Stimulated activated CD4-positive, alpha-beta T cell treated with anti-CD3 and anti-CD28 coated beads, Interleukin-12 subunit alpha, Interleukin-12 subunit beta, amount 100 ng/mL, for 48 hours (primary cell): ENCODE measurements at regions not wholly inside any gene's neighbourhood (a gene's known extent, or its start where the extent isn't known, plus 50 kb on each side); places are given as distances from the start of the nearest gene placed in this dataset.
A peak's percentile ranks its signal among the peaks of the same experiment; 100 is the strongest.

ENCODE experiments used
- DNase-seq, 3 donors: peaks; one replicate each; pipeline ENCODE4 v3.0.0-alpha.2; 2020; ENCODE audit warnings: low read depth in 2 of 3, low spot score in 1 of 3

- no peak for DNase-seq
These were observed 605.7 kb downstream of the FGF9 start for GRCh38 chr13:22276616-22277015.

GRCh38 chr13:22278336-22278929 is 607.6 kb downstream of the FGF9 start:
- DNase-seq: peak; percentile 27 to 62 (median 49)

DNA sequence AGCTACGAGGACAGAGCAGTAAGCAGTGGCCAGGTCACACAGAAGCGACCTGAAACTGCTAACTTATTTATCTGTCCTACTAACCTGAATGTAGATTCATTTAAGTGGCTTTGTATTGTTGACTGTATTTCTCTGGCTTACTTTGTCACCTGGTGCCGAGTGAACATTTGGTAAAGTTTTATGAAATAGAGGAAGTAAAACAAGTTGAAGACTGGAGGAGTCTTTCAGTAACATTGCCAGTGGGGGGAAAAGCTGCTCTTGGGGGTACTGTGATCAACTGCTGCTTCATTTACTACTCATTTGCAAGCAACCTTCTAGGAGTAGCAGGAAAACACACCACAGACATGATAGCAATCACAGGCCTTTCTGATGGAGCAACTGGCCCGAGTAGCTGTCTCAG is 615.0 kb downstream of the FGF9 start:
- DNase-seq: no peak

- DNase-seq: no peak
These were observed 615.5 kb downstream of the FGF9 start for GRCh38 chr13:22286338-22286737.

GRCh38 chr13:22287343-22287920 is 616.6 kb downstream of the FGF9 start:
- DNase-seq: no peak

DNA sequence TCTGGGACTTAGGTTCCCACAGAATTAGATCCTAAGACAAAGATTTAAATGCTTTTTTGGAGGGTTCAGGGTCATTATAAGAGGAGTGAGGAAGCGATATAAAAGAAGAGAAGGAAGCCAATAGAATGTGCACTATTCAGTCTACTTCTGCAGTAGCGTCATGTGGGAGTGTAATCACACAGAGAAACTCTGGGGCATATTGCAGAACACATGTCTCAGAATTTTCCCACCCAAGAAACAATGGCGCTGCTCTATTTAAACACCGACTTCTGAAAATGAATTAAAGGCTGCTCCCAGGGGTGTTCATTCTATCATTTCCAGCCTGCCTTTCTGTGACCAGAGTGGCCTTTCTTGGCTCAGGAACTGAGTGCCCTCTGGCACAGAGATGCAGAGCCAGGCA is 617.6 kb downstream of the FGF9 start:
- DNase-seq: no peak

- DNase-seq: no peak
These were observed 618.8 kb downstream of the FGF9 start for GRCh38 chr13:22289711-22290110.

GRCh38 chr13:22298530-22298929 is 627.7 kb downstream of the FGF9 start:
- DNase-seq: no peak

- DNase-seq: no peak
These were observed 641.0 kb downstream of the FGF9 start for GRCh38 chr13:22311734-22312404.

- no peak for DNase-seq
These were observed 641.5 kb downstream of the FGF9 start for GRCh38 chr13:22312405-22312803.

DNA sequence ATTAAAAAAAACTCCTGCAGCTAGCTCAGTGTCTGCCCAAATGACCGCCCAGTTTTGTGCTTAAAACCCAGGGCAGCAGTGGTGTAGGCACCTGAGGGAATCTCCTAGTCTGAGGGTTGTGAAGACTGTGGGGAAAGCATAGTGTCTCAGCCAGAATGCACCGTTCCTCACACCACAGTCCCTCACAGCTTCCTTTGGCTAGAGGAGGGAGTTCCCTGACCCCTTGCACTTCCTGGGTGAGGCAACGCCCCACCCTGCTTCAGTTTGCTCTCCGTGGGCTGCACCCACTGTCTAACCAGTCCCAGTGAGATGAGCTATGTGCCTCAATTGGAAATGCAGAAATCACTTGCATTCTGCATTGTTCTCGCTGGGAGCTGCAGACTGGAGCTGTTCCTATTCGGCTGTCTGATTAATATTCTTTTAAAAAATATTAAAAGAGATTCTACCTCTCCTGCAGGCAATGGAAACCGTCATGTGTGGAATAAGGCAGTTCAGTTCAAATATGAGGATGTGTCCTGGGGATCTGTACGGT is 645.7 kb downstream of the FGF9 start:
- no peak for DNase-seq

- no peak for DNase-seq
These were observed 650.1 kb downstream of the FGF9 start for GRCh38 chr13:22320991-22321390.

DNA sequence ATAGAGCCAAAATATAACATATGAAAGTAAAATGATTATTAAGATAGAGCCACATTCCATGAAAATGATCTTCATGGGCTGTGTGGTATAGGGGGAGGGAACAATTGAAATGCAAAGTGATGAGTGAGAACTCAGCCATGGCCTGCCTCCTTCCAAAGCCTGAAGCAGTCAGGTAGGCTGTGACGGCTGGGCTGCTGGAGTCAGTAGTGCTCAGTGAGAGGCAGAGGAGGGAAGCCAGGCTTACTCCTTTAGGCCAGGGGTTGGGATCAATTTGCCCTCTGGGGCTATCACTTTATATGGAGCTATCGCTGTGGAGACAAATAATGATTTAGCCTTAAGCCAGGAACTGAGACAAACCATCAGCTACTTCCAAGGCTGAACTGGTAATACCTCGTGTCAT is 654.9 kb downstream of the FGF9 start:
- DNase-seq: no peak

DNA sequence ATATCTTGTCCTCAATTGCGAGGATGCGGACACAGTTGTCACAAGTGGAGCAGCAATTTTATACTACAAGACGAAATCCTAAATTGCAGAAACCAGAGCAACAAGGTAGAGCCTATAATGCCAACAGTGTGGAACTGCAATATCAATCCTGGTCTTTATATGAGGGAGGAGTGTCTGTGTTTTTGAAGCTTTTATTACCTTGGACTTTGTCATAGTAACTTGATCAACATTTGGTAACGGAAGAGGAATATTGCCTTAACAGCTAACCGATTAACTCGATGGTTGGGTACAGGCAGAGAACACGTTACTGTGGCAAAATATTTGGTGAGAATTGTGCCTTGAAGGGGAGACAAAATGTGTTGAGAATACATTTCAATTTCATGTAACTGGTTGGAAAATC is 661.5 kb downstream of the FGF9 start:
- DNase-seq: no peak

DNA sequence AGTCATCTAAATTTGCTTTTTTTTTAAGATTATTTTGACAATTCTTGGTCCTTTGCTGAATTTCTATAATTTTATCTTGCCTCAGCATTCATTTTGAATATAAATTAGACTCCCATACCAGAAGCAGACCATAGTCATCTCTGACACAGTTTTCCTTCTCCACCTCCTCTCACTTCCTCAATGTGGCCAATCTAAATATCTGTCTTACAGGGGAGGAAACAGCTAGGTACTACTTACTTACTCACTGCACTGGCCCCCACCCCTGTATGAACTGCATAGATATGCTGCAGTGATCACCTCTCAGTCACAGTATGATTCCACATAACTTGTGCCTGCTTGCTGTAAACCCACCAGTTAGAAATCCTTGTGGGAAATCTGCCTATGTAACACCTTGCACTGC is 665.6 kb downstream of the FGF9 start:
- DNase-seq: no peak

GRCh38 chr13:22357132-22357531 is 686.3 kb downstream of the FGF9 start:
- peak in 1 of 3 donors; percentile 0 for DNase-seq

DNA sequence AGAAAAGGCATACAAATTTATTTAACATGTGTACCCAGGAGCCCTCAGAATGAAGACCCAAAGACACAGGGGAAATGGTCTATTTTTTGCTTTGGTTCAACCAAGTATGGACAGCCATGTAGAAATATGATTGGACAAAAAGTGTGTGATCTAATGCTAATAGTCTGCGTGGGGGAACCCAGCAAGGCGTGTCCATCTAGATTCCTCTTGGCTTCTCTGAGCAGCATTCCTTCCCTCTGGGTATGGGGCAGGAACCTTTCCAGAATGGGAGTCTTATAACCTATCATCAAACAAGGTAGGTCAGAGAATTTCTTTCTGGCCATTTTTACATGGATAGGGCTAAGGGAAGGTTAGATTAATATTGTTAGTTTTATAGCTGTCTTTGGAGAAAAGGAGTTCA is 698.2 kb downstream of the FGF9 start:
- DNase-seq: no peak

- no peak for DNase-seq
These were observed 699.0 kb downstream of the FGF9 start for GRCh38 chr13:22369840-22370239.

DNA sequence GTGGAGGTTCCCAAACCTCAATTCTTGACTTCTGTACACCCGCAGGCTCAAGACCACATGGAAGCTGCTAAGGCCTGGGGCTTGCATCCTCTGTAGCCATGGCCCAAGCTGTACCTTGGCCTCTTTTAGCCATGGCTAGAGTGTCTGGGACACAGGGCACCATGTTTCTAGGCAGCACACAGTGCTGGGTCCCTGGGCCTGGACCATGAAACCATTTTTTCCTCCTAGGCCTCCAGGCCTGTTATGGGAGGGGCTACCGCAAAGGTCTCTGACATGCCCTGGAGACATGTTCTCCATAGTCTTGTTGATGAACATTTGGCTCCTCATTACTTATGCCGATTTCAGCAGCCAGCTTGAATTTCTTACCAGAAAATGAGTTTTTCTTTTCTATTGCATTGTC is 701.4 kb downstream of the FGF9 start:
- no peak for DNase-seq

- DNase-seq: no peak
These were observed 704.3 kb downstream of the FGF9 start for GRCh38 chr13:22375151-22375550.

DNA sequence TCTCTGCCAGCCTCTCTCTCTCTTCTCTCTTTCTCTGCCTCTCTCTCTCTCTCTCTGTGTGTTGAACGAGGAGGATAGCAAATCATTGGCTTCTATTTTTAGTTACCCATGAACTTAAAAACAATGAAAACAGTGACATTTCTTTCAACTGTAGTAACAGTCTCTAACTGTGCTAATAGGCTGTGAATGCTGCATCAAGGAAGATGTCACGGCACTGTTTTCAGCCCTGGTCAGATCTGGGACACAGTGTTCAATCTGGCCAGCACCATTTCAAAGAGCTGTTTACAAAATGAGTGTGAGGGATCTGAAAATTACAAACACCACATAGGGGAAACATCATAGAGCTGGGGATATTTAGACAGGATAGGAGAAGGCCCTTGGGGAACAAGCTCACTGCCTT is 717.0 kb downstream of the FGF9 start:
- DNase-seq: no peak

- no peak for DNase-seq
These were observed 729.0 kb downstream of the FGF9 start for GRCh38 chr13:22399801-22400420.
